Transverse colon (tissue), 4 donors: ENCODE measurements at regions not wholly inside any gene's neighbourhood (a gene's known extent, or its start where the extent isn't known, plus 50 kb on each side); places are given as distances from the start of the nearest gene placed in this dataset.

Experiments used
- DNase-seq: peaks from one replicate; pipeline ENCODE4 v3.0.0-alpha.2; 2019
- H3K27ac ChIP-seq, 4 donors: fragments of 200-600 bp; sonication (generic); 2 replicates each; pipeline ENCODE4 v1.5.1; 2016 to 2018; ENCODE audit warnings: inconsistent platforms in 4 of 4
- H3K27me3 ChIP-seq: fragments of 200-600 bp; sonication (generic); 2 replicates; pipeline ENCODE4 v1.5.1; 2017; ENCODE audit warnings: inconsistent platforms
- H3K36me3 ChIP-seq, 4 donors: fragments of 200-600 bp; sonication (generic); 2 replicates each; pipeline ENCODE4 v1.5.1; 2017 to 2019; ENCODE audit warnings: inconsistent platforms in 4 of 4
- H3K4me1 ChIP-seq, 4 donors: fragments of 200-600 bp; sonication (generic); 2 replicates each; pipeline ENCODE4 v1.5.1; 2017 to 2020; ENCODE audit warnings: inconsistent platforms in 4 of 4
- H3K4me3 ChIP-seq, 4 donors: fragments of 200-600 bp; sonication (generic); 1 replicate in 1 of 4; 2 replicates in 3 of 4; pipeline versions ENCODE4 v1.5.1 to v1.6.1; 2017 to 2019; ENCODE audit warnings: inconsistent platforms in 4 of 4
- H3K9me3 ChIP-seq, 2 donors: fragments of 200-600 bp; sonication (generic); 2 replicates each; pipeline ENCODE4 v1.5.1; 2017 to 2019; ENCODE audit warnings: inconsistent platforms in 2 of 2
- CTCF ChIP-seq, 5 experiments: fragments of 200-600 bp in 3 of 5; fragments of 450-650 bp in 2 of 5; sonication (generic) in 3 of 5; IDR thresholded peaks; 1 replicate in 2 of 5; 2 replicates in 3 of 5; pipeline ENCODE4 v1.5.1; 2016 to 2017; ENCODE audit warnings: antibody characterized with exemption in 5 of 5, inconsistent platforms in 3 of 5, mild to moderate bottlenecking in 2 of 5, moderate library complexity in 1 of 5
- EP300 ChIP-seq: sonication (generic); formaldehyde crosslinking; IDR thresholded peaks from one replicate; pipeline ENCODE4 v1.6.1; 2017; ENCODE audit warnings: antibody characterized with exemption, low read depth
- POLR2A ChIP-seq: fragments of 450-650 bp; IDR thresholded peaks from one replicate; pipeline ENCODE4 v1.6.1; 2016; ENCODE audit warnings: antibody characterized with exemption, mild to moderate bottlenecking, moderate library complexity
- POLR2AphosphoS5 ChIP-seq, 3 donors: sonication (generic); formaldehyde crosslinking; IDR thresholded peaks; one replicate each; pipeline ENCODE4 v1.6.1; 2016; ENCODE audit warnings: antibody characterized with exemption in 3 of 3
- WGBS, 2 donors: methylation state at CpG; one replicate each; pipeline ENCODE4 v1.1.5; 2018; ENCODE audit warnings: low coverage in 1 of 2; 5-methylcytosine and 5-hydroxymethylcytosine counted together
- in situ Hi-C, 4 donors: fragments of 200-750 bp; cut with MboI; loops; one replicate each; pipeline versions ENCODE4 v1.15.0 to v1.15.1; 2017; ENCODE audit warnings: low sequenced_read_pairs in 3 of 4, low pct_ligation_motif_present in 1 of 4, low pct_unique_long_range_greater_than_20kb in 1 of 4
- intact Hi-C: fragments of 100-400 bp; cut with DNase I; formaldehyde crosslinking; loops from one replicate; pipeline ENCODE4 v1.15.1; 2023; ENCODE audit warnings: low total_unique reads

- in situ Hi-C loops: no loop called here
- H3K27me3 ChIP-seq: no peaks in the 10 kb centered on the region
- no peak overlapping the region for H3K27ac ChIP-seq
- no peak for DNase-seq
- no peaks in the 10 kb centered on the region for H3K9me3 ChIP-seq
- WGBS, 2 donors: 75% methylated on average over 1 of the region's 1 CpG; no CpG with 5 or more reads in 1 of the 2 donors
- TF ChIP-seq POLR2A (no peak), CTCF (IDR thresholded peaks at IDR 0.05) (no peak), POLR2AphosphoS5 (IDR thresholded peaks at IDR 0.05) (no peak), EP300 (no peak)
- H3K4me3 ChIP-seq: no peak overlapping the region
- no peaks in the 10 kb centered on the region for H3K4me1 ChIP-seq
- no peaks in the 10 kb centered on the region for H3K36me3 ChIP-seq
- intact Hi-C loops: no loop called here
These were observed 74.9 kb upstream of the PCDH19 start for GRCh38 chrX:100484971-100485370.

GRCh38 chrX:100479329-100479728 lies 69.3 kb upstream of the PCDH19 start:
- intact Hi-C loops: no loop called here
- H3K27ac ChIP-seq: no peak overlapping the region
- in situ Hi-C loops: no loop called here
- TF ChIP-seq EP300 (no peak), CTCF (IDR thresholded peaks at IDR 0.05) (no peak)
- DNase-seq: no peak
- H3K4me3 ChIP-seq: no peak overlapping the region
- H3K9me3 ChIP-seq: no peaks in the 10 kb centered on the region
- 58% methylated on average over 1 of the region's 1 CpG; no CpG with 5 or more reads in 1 of the 2 donors for WGBS, 2 donors
- H3K27me3 ChIP-seq: no peaks in the 10 kb centered on the region
- no peaks in the 10 kb centered on the region for H3K36me3 ChIP-seq
- no peaks in the 10 kb centered on the region for H3K4me1 ChIP-seq

DNA sequence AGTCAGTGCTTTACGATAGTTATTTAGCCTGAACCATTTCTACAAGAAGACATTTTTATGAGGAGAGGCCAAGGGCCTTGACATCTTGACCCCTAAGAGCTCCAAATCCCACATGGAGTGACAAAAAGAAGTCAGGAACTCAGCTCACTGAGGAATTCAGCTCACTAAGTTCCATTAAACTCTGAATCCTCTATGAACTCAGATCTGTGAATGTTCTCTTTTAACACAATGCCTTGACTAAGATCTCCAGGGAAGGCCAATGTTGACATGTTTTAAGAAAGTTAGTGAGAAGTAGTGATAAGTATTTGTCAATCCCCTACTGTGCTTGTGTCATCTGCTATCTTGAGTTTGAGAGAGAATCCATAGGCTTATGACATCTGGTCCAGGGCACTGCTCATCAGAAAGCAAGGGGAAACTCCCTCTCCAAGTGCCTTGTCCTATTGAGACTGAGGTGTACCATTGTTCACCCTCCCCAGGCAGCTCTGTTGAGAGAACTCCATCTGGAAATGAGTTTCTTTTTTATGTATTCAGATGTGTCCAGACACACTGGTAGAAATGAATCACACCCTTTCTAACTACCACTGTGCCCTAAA lies 68.7 kb upstream of the PCDH19 start:
- WGBS, 2 donors: 62 to 100% methylated on average over 1 of the region's 1 CpG
- in situ Hi-C loops: no loop called here
- Histone ChIP-seq H3K9me3 (no peaks in the 10 kb centered on the region), H3K27me3 (no peaks in the 10 kb centered on the region), H3K36me3 (no peaks in the 10 kb centered on the region), H3K4me1 (no peaks in the 10 kb centered on the region), H3K27ac (no peak overlapping the region), H3K4me3 (no peak overlapping the region)
- no peak for DNase-seq
- no peak for TF ChIP-seq EP300
- TF ChIP-seq CTCF (IDR thresholded peaks at IDR 0.05): no peak
- TF ChIP-seq POLR2A: no peak
- TF ChIP-seq POLR2AphosphoS5 (IDR thresholded peaks at IDR 0.05): no peak
- intact Hi-C loops: no loop called here

DNA sequence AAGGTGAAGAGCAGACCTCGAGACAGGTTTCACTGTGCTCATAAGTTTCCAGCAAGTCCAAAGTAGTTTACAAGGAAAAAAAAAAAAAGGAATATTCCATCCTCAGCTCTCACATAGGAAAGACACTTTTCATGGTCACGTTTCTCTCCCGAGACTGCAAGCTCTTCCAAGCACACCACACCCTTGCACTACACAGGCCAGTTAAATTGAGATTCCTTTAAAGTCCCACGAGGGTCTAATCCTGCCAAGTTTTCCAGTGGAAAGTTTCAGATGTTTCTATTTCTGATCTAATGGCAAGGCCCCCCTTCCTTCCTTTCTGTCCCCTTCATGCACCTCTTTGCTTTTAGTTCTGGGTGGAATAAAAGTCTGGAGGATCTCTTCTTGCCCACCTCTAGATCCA lies 67.9 kb upstream of the PCDH19 start:
- intact Hi-C loops: no loop called here
- Histone ChIP-seq H3K4me1 (no peaks in the 10 kb centered on the region), H3K4me3 (no peak overlapping the region), H3K9me3 (no peaks in the 10 kb centered on the region), H3K27me3 (no peaks in the 10 kb centered on the region), H3K36me3 (no peaks in the 10 kb centered on the region), H3K27ac (no peak overlapping the region)
- TF ChIP-seq CTCF (IDR thresholded peaks at IDR 0.05) (no peak), POLR2AphosphoS5 (IDR thresholded peaks at IDR 0.05) (no peak), POLR2A (no peak), EP300 (no peak)
- in situ Hi-C loops: no loop called here
- WGBS, 2 donors: 20 to 33% methylated on average over 1 to 4 of the region's 4 CpGs
- DNase-seq: no peak
